ENCODE measurements at regions not wholly inside any gene's neighbourhood (a gene's known extent, or its start where the extent isn't known, plus 50 kb on each side); places are given as distances from the start of the nearest gene placed in this dataset.

- Histone ChIP-seq H3K9me1 (ENCODE audit: insufficient read depth, low read length) (no peaks in the 10 kb centered on the region), H3K27ac (ENCODE audit: insufficient read depth, low read length) (no peak overlapping the region), H3K56ac (ENCODE audit: extremely low read depth, insufficient read depth, low read length) (no peak overlapping the region), H3K27me3 (ENCODE audit: control insufficient read depth, insufficient read depth, low read length) (peaks cover 5% of the 10 kb centered on the region; the same call in 1 of the 2 replicates), H4K20me1 (ENCODE audit: insufficient read depth, low read length) (no peaks in the 10 kb centered on the region), H3K18ac (ENCODE audit: low read depth, low read length) (no peak overlapping the region; the same call in 1 of the 2 replicates), H2AK9ac (replicated peaks; ENCODE audit: low read depth, low read length, poor library complexity) (no peak overlapping the region), H3K4me2 (ENCODE audit: low read depth, low read length) (no peak overlapping the region), H3K23ac (ENCODE audit: low read depth, low read length) (no peak overlapping the region), H2BK20ac (ENCODE audit: low read depth, low read length) (no peak overlapping the region), H2BK120ac (ENCODE audit: low read depth, low read length) (no peak overlapping the region), H3K9ac (ENCODE audit: low read depth, low read length) (no peak overlapping the region), H2BK5ac (ENCODE audit: low read depth, low read length, poor library complexity, severe bottlenecking) (no peak overlapping the region), H3K36me3 (ENCODE audit: control insufficient read depth, insufficient read depth, low read length) (no peaks in the 10 kb centered on the region), H3K79me1 (ENCODE audit: low read depth in 1 of 2, low read length in 2 of 2) (no peaks in the 10 kb centered on the region), H3K4ac (ENCODE audit: low read depth, low read length) (no peak overlapping the region), H2AK5ac (ENCODE audit: low read depth, low read length) (no peak overlapping the region), H3K4me3 (ENCODE audit: insufficient read depth, low read depth, low read length) (no peak overlapping the region), H3K14ac (replicated peaks; ENCODE audit: low read depth, low read length) (no peak overlapping the region), H2AFZ (replicated peaks; ENCODE audit: low read length, poor library complexity) (no peak overlapping the region), H2BK15ac (ENCODE audit: low read depth, low read length) (no peak overlapping the region), H4K8ac (ENCODE audit: low read depth in 2 of 2, low read length in 2 of 2) (no peak overlapping the region), H3K4me1 (ENCODE audit: control insufficient read depth, insufficient read depth, low read length) (peaks cover 2% of the 10 kb centered on the region), H4K91ac (ENCODE audit: insufficient read depth, low read depth, low read length) (no peak overlapping the region), H3K9me3 (ENCODE audit: control insufficient read depth, insufficient read depth, low read length) (no peaks in the 10 kb centered on the region), H4K5ac (ENCODE audit: low read depth, low read length) (no peak overlapping the region)
- BruUV-seq (replicated peaks) = no TSS peak
- POLR2A ChIA-PET (ENCODE audit: unreplicated experiment) = no interaction called here
- intact Hi-C loops (cut with micrococcal nuclease) = loop anchor here (5.0 kb wide), 1 partner anchor 944 kb away; the partner anchor contains the start of gene CDH11
- 100% methylated on average over 1 of the region's 2 CpGs; no CpG with 5 or more reads in 1 of the 2 experiments for WGBS, 2 experiments (ENCODE audit: extremely low coverage in 2 of 2, insufficient read length in 1 of 2)
- TF ChIP-seq BHLHE40 (IDR thresholded peaks at IDR 0.05; ENCODE audit: low read depth, low read length) (no peak), MAFK (IDR thresholded peaks at IDR 0.05; ENCODE audit: low read depth, low read length) (no peak), MXI1 (IDR thresholded peaks at IDR 0.05; ENCODE audit: borderline replicate concordance, low read depth, low read length) (no peak)
- CTCF ChIA-PET = interaction anchor here (0.6 kb wide), 1 partner anchor 605 kb away, joined by 3 read pairs; no protein-coding TSS in a partner anchor
- in situ Hi-C loops (cut with MboI; ENCODE audit: low sequenced_read_pairs) = no loop called here
- dilution Hi-C loops (cut with HindIII; ENCODE audit: low sequenced_read_pairs, unreplicated experiment) = no loop called here
- no peak for ATAC-seq (ENCODE audit: low read depth)
- no peak for DNase-seq
Measured at GRCh38 chr16:66066404-66066803, 300.1 kb upstream of the CDH5 start.
